Mesothelial cell of epicardium (in vitro differentiated cells): ENCODE measurements at regions not wholly inside any gene's neighbourhood (a gene's known extent, or its start where the extent isn't known, plus 50 kb on each side); places are given as distances from the start of the nearest gene placed in this dataset.
A peak's percentile ranks its signal among the peaks of the same experiment; 100 is the strongest.

ENCODE experiments used
- DNase-seq, 2 experiments: peaks; one replicate each; pipeline ENCODE4 v3.0.0; 2021; ENCODE audit warnings: low spot score in 2 of 2; ENCODE audit not compliant: unreplicated experiment in 2 of 2
- H3K27ac Mint-ChIP-seq: 2 replicates; pipeline ENCODE4 v1.8.0; 2021; ENCODE audit warnings: mixed read lengths
- H3K27me3 Mint-ChIP-seq: 2 replicates; pipeline ENCODE4 v1.8.0; 2021; ENCODE audit warnings: low read depth, mixed read lengths
- H3K36me3 Mint-ChIP-seq: 2 replicates; pipeline ENCODE4 v1.8.0; 2021; ENCODE audit warnings: mixed read lengths
- H3K4me1 Mint-ChIP-seq: 2 replicates; pipeline ENCODE4 v1.8.0; 2021; ENCODE audit warnings: mixed read lengths
- H3K4me3 Mint-ChIP-seq: 2 replicates; pipeline ENCODE4 v1.8.0; 2021; ENCODE audit warnings: mild to moderate bottlenecking, moderate library complexity, mixed read lengths
- H3K9me3 Mint-ChIP-seq: 2 replicates; pipeline ENCODE4 v1.8.0; 2021; ENCODE audit warnings: mixed read lengths
- TF ChIP-seq, protein P1 (sequence below): fragments of 200-600 bp; sonication (generic); IDR thresholded peaks from one replicate; pipeline ENCODE4 v1.5.0; 2021; ENCODE audit warnings: antibody characterized with exemption; ENCODE audit not compliant: unreplicated experiment

DNA sequence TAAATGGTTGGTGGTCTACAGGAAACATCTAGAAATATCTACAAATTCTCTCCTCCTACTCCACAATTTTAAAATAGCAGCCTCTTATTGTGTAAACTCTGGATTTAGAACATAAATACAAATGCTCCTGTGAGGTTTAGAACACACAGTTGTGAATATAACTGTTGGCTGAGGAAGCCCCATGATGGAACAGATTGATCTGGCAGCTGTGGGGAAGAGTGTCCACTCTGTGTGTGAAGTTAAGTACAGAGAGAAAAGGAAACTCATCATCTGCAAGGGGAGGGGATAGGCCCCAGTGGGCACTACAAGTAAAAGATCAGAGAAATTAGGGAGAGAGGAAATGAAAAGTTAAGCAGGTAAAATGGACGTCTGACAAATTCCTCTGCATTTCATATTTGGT is 422.7 kb upstream of the FSHR start:
- TF ChIP-seq, protein P1, sequence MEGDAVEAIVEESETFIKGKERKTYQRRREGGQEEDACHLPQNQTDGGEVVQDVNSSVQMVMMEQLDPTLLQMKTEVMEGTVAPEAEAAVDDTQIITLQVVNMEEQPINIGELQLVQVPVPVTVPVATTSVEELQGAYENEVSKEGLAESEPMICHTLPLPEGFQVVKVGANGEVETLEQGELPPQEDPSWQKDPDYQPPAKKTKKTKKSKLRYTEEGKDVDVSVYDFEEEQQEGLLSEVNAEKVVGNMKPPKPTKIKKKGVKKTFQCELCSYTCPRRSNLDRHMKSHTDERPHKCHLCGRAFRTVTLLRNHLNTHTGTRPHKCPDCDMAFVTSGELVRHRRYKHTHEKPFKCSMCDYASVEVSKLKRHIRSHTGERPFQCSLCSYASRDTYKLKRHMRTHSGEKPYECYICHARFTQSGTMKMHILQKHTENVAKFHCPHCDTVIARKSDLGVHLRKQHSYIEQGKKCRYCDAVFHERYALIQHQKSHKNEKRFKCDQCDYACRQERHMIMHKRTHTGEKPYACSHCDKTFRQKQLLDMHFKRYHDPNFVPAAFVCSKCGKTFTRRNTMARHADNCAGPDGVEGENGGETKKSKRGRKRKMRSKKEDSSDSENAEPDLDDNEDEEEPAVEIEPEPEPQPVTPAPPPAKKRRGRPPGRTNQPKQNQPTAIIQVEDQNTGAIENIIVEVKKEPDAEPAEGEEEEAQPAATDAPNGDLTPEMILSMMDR = no peak
- no peak overlapping the region for H3K27ac Mint-ChIP-seq

DNA sequence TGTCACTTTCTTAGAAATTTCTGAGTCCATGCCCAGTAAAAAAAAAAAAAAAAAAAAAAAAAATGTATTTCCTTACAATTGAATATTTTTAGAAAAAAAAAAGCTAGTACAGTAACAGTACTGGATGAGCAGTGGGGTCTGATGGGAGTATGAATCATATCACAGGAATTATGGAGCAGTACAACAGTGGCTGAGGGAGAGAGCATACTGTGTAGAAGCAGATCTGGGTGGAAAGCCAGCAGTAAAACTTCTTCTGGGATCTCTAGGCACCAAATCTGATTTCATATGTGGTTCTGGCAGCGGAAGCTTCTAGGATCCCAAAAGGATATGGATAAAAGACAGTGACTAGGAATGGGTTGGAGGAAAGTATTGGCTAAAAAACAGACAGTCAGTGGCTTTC is 414.9 kb upstream of the FSHR start:
- H3K36me3 Mint-ChIP-seq = no peaks in the 10 kb centered on the region
- peaks cover 15% of the 10 kb centered on the region for H3K9me3 Mint-ChIP-seq
- no peak for DNase-seq
- H3K27me3 Mint-ChIP-seq = peaks cover 14% of the 10 kb centered on the region
- no peak overlapping the region for H3K27ac Mint-ChIP-seq
- H3K4me1 Mint-ChIP-seq = no peaks in the 10 kb centered on the region
- no peak overlapping the region for H3K4me3 Mint-ChIP-seq
- TF ChIP-seq, protein P1 = no peak

More for the DNA sequence above, 422.7 kb upstream of the FSHR start:
- Mint-ChIP-seq H3K36me3 (no peaks in the 10 kb centered on the region), H3K9me3 (peaks cover 9% of the 10 kb centered on the region), H3K4me3 (no peak overlapping the region), H3K4me1 (peaks cover 3% of the 10 kb centered on the region), H3K27me3 (peaks cover under 1% of the 10 kb centered on the region)
- no peak for DNase-seq

DNA sequence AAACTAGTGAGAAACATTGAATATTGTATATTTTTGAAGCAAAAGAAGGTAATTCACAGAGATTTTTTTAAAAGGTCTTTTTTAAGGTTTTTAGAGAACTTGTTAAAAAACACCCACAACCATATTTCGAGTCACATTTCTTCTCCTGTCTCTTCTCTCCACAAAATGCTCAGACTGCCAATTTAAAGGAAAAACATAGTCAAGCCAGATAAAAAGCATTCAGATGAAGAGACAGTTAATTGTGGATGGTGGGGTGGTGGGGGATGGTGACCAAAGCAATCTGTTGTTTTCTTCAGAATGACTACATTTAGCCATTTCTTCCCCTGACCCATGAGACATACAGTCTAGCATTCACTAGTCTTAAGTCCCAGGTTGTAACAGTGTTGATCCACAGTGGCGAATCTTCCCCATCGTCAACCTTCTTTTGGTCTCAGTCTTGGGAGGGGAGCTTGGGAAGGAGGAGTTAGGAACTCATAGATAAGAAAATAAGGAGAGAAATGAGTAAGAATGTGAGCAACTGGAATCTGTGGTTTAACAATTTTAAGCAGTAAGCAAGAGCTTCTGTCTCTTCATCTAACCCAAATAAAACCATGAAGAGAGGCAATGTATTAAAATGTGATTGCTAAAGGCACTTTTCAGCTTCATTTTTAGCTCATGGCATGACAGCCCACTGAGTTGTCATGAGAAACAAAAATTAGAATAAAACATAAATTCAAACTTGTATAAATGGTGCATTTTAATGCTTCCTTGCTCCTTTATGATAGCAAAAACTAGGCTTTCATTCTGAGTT is 413.7 kb upstream of the FSHR start:
- Mint-ChIP-seq H3K27me3 (peaks cover 16% of the 10 kb centered on the region), H3K27ac (no peak overlapping the region), H3K4me1 (no peaks in the 10 kb centered on the region), H3K36me3 (no peaks in the 10 kb centered on the region), H3K4me3 (no peak overlapping the region), H3K9me3 (peaks cover 15% of the 10 kb centered on the region)
- no peak for DNase-seq
- TF ChIP-seq, protein P1 = no peak

DNA sequence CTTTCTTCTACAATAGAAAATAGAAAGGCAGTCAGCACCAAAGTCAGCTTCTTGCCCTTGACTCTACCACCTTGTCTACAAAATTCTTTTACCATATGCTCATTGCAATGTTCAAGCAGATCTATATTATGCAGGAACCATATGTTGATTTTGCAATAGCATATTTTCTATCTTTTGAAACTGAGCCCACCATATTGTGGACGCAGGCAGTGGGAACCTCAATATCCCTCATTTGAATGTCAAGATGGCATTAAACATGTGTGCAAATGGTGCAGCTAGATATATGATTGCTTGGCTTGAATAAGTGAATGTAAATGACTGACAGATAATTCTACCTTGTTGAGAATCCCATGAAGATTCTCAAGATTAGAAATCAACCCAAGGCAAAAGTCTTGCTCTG is 412.7 kb upstream of the FSHR start:
- Mint-ChIP-seq H3K36me3 (no peaks in the 10 kb centered on the region), H3K4me3 (no peak overlapping the region), H3K27ac (no peak overlapping the region), H3K4me1 (peaks cover 2% of the 10 kb centered on the region), H3K9me3 (peaks cover 10% of the 10 kb centered on the region), H3K27me3 (peaks cover 19% of the 10 kb centered on the region)
- TF ChIP-seq, protein P1 = no peak
- no peak for DNase-seq

DNA sequence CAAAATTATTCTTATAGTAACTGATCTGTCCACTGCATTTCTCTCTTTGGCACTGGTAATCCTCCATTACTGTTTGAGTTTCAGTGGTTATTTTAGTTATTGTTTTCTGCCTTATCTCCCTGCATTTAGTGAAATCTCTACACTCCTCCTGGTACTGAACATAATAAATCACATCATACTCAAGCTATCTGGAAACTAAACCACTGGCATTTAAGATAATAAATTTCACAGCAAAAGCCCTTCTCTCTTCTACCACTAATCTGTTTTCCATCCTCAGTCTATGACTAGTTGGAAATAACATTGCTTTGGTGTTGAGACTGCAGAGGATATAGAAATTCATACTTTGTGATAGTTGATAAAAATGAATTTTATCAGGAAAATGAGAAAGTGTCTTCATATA is 399.3 kb upstream of the FSHR start:
- peak overlapping the region; percentile 1 for H3K27ac Mint-ChIP-seq
- H3K4me3 Mint-ChIP-seq = no peak overlapping the region
- TF ChIP-seq, protein P1 = no peak
- DNase-seq = no peak
- peaks cover 17% of the 10 kb centered on the region for H3K9me3 Mint-ChIP-seq
- H3K27me3 Mint-ChIP-seq = no peaks in the 10 kb centered on the region
- H3K4me1 Mint-ChIP-seq = peaks cover 10% of the 10 kb centered on the region
- H3K36me3 Mint-ChIP-seq = peaks cover 1% of the 10 kb centered on the region
